Left lobe of liver (tissue), 2 donors: ENCODE measurements at regions not wholly inside any gene's neighbourhood (a gene's known extent, or its start where the extent isn't known, plus 50 kb on each side); places are given as distances from the start of the nearest gene placed in this dataset.
"Not testable (repeated sequence)": the region's sequence is repeated elsewhere in the genome, so short reads cannot be mapped to it uniquely, and the experiment has no call there.

Source experiments
- ATAC-seq: fragments of 200-7000 bp; cut with Tn5 transposase; one replicate; pipeline ENCODE4 v1.9.1; 2020; ENCODE audit warnings: mild to moderate bottlenecking, moderate library complexity
- DNase-seq: peaks from one replicate; pipeline ENCODE4 v3.0.0-alpha.2; 2020; ENCODE audit warnings: low spot score
- donor health status: DM: no; HTN: no; CAD: no; lungs with moderate emphysema.
- donor health status: DM: no; HTN: yes; CAD: no.

- no peak for ATAC-seq
- no peak for DNase-seq
These were observed 112.7 kb downstream of the RFPL4B start for GRCh38 chr6:112459758-112460304.

DNA sequence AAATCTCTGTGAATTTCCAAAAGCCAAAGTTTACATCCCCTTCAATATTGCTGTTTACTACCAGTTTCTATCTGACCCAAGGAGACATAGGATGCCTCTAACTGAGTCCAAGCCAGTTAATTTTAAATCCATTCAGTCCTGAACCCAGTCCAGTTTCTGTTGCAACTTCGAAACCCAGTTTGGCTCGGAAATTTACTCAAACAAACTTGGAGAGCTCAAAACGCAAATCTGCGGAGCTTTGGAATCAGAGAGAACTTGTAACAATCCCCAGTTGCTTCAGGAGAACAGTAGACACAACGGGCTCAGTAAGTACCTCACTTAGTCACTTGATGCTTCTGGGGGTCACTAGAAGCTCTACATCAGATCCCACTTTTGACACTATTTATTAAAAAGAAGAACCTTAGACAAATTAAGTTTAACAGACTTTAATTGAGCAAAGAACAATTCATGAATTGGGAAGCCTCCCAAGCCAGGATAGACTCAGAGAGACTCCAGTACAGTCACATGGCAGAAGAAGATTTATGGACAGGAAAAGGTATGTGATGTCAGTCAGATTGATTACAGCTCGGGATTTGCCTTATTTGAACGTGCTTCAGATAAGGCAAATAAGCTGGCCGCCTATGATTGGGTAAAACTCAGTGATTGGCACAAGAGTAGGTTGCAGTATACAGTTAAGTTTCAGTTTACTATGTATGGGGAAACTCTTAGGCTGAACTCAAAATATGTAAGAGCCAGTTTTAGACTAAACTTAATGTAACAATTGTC, 118.0 kb downstream of the RFPL4B start:
- DNase-seq (no peak), ATAC-seq (no peak)

- DNase-seq (no peak), ATAC-seq (no peak)
These were observed 119.4 kb downstream of the RFPL4B start for GRCh38 chr6:112466373-112467151.

GRCh38 chr6:112468359-112468758, 121.2 kb downstream of the RFPL4B start:
- no peak for ATAC-seq
- DNase-seq: no peak

DNA sequence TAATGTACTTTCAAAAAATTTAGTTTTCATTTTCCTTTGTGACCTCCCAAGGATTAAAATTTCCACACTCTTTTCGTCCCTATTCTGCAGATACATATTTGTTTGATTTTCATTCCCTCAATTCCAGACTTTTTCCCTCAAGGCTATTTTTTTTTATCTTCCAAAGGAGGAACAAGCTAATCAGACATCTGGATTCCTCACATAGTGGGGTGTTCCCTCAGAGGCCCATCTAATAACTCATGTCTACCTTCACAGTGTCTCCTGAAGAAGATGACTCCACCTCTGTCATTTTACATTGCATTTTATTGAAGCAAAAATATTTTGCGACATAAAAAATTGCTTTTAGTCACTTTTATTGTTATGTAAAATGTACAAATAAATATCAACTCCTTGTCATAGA, 122.2 kb downstream of the RFPL4B start:
- ATAC-seq (no peak), DNase-seq (no peak)

DNA sequence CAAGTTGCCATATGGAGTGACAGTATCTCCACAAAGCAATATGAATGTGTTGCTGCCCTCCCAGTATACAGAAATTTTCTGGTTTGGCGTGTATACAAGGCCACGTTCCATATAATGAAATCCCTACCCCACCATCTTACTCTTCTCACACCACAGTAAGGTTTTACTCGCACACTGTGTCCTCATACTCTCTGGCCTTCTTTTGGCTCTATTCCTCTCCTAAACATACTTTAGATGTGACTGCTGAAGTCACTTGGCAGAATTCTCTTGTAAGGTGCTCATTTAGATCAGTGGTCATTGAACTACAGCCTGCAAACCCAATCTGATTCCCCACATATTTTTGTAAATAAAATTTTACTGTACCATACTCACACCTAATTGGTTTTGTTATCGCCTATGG, 123.2 kb downstream of the RFPL4B start:
- DNase-seq: no peak
- no peak for ATAC-seq

DNA sequence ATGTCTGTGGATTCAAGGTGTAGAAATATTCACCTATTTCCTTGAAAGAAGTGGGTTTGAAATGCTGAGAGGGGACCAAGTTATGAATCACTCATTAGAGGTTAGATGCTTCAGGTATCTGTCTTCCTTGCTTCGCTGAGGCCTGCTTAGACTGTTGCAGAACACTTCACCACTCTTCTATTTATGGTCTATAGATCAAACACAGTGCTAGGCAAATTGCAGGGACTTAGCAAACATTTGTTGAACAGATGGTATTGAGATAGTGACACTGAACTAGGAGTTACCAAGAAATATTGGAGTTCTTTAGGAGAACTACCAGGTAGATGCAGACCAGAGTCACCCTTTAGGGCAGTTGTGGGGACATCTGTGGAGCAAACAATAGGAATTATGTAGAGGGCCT, 123.8 kb downstream of the RFPL4B start:
- ATAC-seq (no peak), DNase-seq (no peak)

- ATAC-seq: no peak
- DNase-seq: no peak
These were observed 128.0 kb downstream of the RFPL4B start for GRCh38 chr6:112475083-112475482.

DNA sequence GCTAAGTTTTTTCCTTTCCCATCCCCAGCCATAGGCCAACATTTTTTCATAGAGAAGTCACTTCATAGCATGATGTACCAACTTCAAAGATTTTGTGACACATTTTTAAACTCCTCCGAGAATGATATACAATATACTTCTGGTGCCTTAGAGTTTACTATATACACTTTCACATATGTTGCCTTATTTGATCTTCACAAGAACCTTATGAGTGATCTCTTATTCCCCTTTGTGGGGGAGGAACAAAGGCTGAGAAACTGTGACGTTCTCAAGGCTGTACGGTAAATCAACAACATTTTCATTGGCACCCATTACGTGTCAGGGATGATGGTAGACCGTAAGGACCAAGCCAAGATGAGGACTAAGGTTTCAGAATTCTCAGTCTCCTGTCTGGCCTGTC, 130.0 kb downstream of the RFPL4B start:
- ATAC-seq: no peak
- no peak for DNase-seq

DNA sequence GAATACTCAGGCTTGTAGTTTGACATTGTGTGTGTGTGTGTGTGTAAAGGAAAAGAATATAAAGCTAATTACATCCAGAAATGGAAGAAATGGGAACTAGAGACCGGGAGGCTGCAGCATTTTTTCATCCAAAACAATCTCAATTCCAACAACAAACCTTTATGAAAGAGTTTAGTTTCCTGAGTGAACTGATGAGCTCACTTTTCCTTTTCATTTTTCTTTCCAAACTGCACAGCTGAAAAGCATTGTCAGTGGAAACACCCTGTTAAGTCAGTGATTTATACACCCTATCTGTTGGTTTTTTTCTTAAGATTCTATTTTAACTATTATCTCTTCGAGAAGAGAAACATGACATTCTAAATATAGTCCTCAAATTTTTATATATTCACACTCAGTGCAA, 130.9 kb downstream of the RFPL4B start:
- DNase-seq (no peak), ATAC-seq (no peak)

- not testable (repeated sequence) for ATAC-seq, DNase-seq
These were observed 132.8 kb downstream of the RFPL4B start for GRCh38 chr6:112479975-112480374.

DNA sequence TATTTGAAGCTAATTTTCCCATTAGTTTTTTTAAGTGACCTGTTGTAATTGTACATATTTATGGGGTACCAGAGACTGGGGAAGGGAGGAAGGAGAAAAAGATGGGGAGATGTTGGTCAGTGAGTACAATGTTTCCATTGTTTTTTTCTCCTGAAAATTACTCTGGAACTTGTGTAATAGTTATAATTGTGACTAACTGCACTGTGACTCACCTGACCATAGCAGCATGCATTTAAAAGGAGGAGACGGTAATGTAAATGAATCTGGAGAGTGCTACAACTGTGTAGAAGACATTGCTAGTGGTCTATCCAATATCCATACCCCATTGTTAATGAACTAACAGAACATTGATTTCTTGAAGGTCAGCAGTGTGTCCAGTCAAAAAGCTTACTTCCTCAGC, 133.4 kb downstream of the RFPL4B start:
- no peak for DNase-seq
- no peak for ATAC-seq

- ATAC-seq: no peak
These were observed 134.1 kb downstream of the RFPL4B start for GRCh38 chr6:112481211-112481610.

GRCh38 chr6:112482373-112482772, 135.2 kb downstream of the RFPL4B start:
- ATAC-seq (no peak), DNase-seq (no peak)

More at GRCh38 chr6:112481211-112481610, 134.1 kb downstream of the RFPL4B start:
- no peak for DNase-seq

DNA sequence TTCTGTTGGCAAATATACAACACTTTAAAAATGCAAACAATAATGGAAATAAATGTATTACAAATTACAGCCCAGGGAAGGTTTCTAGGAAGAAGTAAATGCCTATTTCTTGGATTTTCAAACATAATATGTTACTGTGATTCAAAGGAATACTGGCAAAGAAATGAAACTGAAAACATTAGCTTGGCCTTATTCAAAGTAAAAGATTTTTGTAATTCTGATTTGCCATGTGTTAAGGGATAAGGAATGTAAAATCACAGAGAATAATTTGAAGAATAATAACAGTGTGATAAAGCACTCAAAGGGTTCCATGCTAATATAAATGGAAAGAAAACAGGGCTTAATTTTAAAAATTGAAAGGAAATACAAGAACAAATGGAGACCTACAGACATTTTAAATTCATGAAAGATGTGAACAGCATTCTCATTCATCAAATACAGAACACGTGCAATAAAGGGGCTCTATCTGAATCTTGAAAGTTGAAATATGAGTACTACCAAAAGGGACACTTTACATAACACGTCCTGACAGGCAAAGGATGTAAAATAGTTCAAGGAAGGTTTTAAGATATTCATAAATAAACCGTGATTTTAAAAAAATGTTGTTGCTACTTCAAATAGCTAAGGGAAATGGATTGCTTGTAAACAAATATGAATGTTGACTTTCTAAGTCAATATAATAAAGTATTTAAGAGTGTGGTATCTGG, 138.1 kb downstream of the RFPL4B start:
- ATAC-seq (no peak), DNase-seq (no peak)

DNA sequence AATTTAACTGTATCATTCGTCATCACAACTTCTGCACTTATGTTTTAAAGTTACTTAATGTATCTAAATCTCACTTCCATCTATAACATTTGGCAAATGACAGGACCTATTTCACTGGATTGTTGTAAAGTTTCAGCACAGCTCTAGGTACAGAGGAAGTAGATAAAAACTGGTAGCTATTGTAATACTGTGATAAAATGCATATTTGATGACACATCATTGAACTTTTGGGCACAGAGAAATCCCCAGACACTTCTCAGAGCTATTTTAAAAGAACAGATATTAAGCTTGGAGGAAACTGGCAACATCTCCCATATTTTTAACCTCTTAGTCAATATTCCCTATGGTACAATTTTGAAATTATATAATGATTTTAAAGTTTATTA, 138.7 kb downstream of the RFPL4B start:
- DNase-seq (no peak), ATAC-seq (no peak)

DNA sequence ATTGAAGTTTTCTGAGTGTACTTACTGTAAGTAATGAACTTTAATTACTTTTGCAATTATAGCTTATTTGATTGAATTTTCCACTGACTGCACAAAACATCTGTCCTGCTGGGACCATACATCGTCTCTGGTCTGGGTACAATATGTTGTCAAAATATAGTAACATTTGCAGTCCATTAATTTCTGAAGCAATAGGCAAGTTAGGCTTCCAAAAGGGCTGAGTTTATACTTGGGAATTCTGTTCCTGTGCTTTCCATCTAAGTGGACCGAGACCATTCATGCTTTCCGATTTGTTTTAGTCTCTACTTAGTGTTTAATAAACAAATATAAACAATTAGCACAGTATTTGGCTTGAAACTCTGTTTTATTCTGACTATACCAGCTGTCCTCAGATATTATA, 139.3 kb downstream of the RFPL4B start:
- DNase-seq (no peak), ATAC-seq (no peak)

GRCh38 chr6:112488238-112488637, 141.1 kb downstream of the RFPL4B start:
- no peak for DNase-seq
- ATAC-seq: no peak

- ATAC-seq (no peak), DNase-seq (no peak)
These were observed 154.6 kb downstream of the RFPL4B start for GRCh38 chr6:112501705-112502104.

GRCh38 chr6:112502351-112503090, 155.4 kb downstream of the RFPL4B start:
- DNase-seq: no peak
- no peak for ATAC-seq

GRCh38 chr6:112503091-112503596, 156.0 kb downstream of the RFPL4B start:
- no peak for DNase-seq
- ATAC-seq: no peak
